OCI-LY1 (cell line): ENCODE measurements at regions not wholly inside any gene's neighbourhood (a gene's known extent, or its start where the extent isn't known, plus 50 kb on each side); places are given as distances from the start of the nearest gene placed in this dataset.
"Not testable (repeated sequence)": the region's sequence is repeated elsewhere in the genome, so short reads cannot be mapped to it uniquely, and the experiment has no call there.

Source experiments
- H2AFZ ChIP-seq: fragments of 200-600 bp; sonication (generic), shearing (Covaris generic); 2 replicates; pipeline ENCODE4 v1.6.0; 2014; ENCODE audit warnings: antibody characterized with exemption, mild to moderate bottlenecking, low read length
- H3F3A ChIP-seq: fragments of 200-600 bp; sonication (generic), shearing (Covaris generic); 2 replicates; pipeline ENCODE4 v1.6.0; 2014; ENCODE audit warnings: mild to moderate bottlenecking, antibody characterized with exemption, low read length, moderate library complexity; ENCODE audit not compliant: insufficient read depth
- H3K27ac ChIP-seq: fragments of 200-600 bp; sonication (generic); 2 replicates; pipeline ENCODE4 v1.5.1; 2014; ENCODE audit warnings: low read length, mixed run types, mild to moderate bottlenecking, low read depth; ENCODE audit not compliant: poor library complexity, severe bottlenecking
- H3K27me3 ChIP-seq: fragments of 200-600 bp; sonication (generic); 2 replicates; pipeline ENCODE4 v1.6.0; 2014; ENCODE audit warnings: antibody characterized with exemption, mild to moderate bottlenecking, low read length, moderate library complexity; ENCODE audit not compliant: insufficient read depth
- H3K36me3 ChIP-seq: fragments of 200-600 bp; sonication (generic); 2 replicates; pipeline ENCODE4 v1.6.1; 2014; ENCODE audit warnings: mild to moderate bottlenecking, antibody characterized with exemption, low read length, moderate library complexity, mixed read lengths; ENCODE audit not compliant: insufficient read depth
- H3K4me1 ChIP-seq: fragments of 200-600 bp; sonication (generic); 2 replicates; pipeline ENCODE4 v1.5.1; 2014; ENCODE audit warnings: mild to moderate bottlenecking, low read length, moderate library complexity; ENCODE audit not compliant: insufficient read depth, severe bottlenecking
- H3K4me2 ChIP-seq: fragments of 200-600 bp; sonication (generic), shearing (Covaris generic); 2 replicates; pipeline ENCODE4 v1.6.1; 2014; ENCODE audit warnings: low read length
- H3K4me3 ChIP-seq: fragments of 200-600 bp; sonication (generic); 2 replicates; pipeline ENCODE4 v1.5.1; 2014; ENCODE audit warnings: low read length, low read depth, mild to moderate bottlenecking, mixed read lengths; ENCODE audit not compliant: poor library complexity, severe bottlenecking
- H3K79me2 ChIP-seq: fragments of 200-600 bp; shearing (Covaris generic); 2 replicates; pipeline ENCODE4 v1.6.1; 2016; ENCODE audit warnings: mixed run types, low read length, mixed read lengths; ENCODE audit not compliant: insufficient read depth
- H3K9ac ChIP-seq: fragments of 200-600 bp; sonication (generic), shearing (Covaris generic); 2 replicates; pipeline ENCODE4 v1.6.1; 2014; ENCODE audit warnings: mild to moderate bottlenecking, low read length, mixed read lengths
- H3K9me2 ChIP-seq: fragments of 200-600 bp; sonication (generic), shearing (Covaris generic); 2 replicates; pipeline ENCODE4 v1.6.1; 2014; ENCODE audit warnings: low read depth, mild to moderate bottlenecking, low read length, mixed read lengths
- H3K9me3 ChIP-seq: fragments of 200-600 bp; shearing (Covaris generic); 2 replicates; pipeline ENCODE4 v1.6.1; 2014; ENCODE audit warnings: low read length, mixed read lengths
- H4K20me1 ChIP-seq: fragments of 200-600 bp; sonication (generic), shearing (Covaris generic); 2 replicates; pipeline ENCODE4 v1.6.0; 2016; ENCODE audit warnings: mild to moderate bottlenecking, low read length; ENCODE audit not compliant: insufficient read depth
- CTCF ChIP-seq: fragments of 200-600 bp; sonication (generic), shearing (Covaris generic); IDR thresholded peaks from 2 replicates; pipeline ENCODE4 v1.5.1; 2017; ENCODE audit warnings: mild to moderate bottlenecking, antibody characterized with exemption, low read length, moderate library complexity, mixed read lengths
- EZH2 ChIP-seq: fragments of 200-600 bp; sonication (generic), shearing (Covaris generic); IDR thresholded peaks from 2 replicates; pipeline ENCODE4 v1.8.0; 2017; ENCODE audit warnings: borderline replicate concordance, mixed run types, mild to moderate bottlenecking, antibody characterized with exemption, low read length, moderate library complexity, mixed read lengths

- TF ChIP-seq EZH2 = no peak
- TF ChIP-seq CTCF = no peak
Observed at GRCh38 chr2:65932571-65932970, 500.2 kb upstream of the SPRED2 start.

GRCh38 chr2:65931056-65931455, 498.7 kb upstream of the SPRED2 start:
- H3K4me3 ChIP-seq = no peak overlapping the region
- no peaks in the 10 kb centered on the region for H4K20me1 ChIP-seq
- no peaks in the 10 kb centered on the region for H3K9me3 ChIP-seq
- no peaks in the 10 kb centered on the region for H3K4me1 ChIP-seq
- no peak overlapping the region for H3K4me2 ChIP-seq
- H3K27ac ChIP-seq = no peak overlapping the region
- H3K9me2 ChIP-seq = no peaks in the 10 kb centered on the region
- no peaks in the 10 kb centered on the region for H3K36me3 ChIP-seq
- no peaks in the 10 kb centered on the region for H3F3A ChIP-seq
- no peak overlapping the region for H3K9ac ChIP-seq
- no peak for TF ChIP-seq CTCF
- TF ChIP-seq EZH2 = no peak
- H3K27me3 ChIP-seq = no peaks in the 10 kb centered on the region
- no peaks in the 10 kb centered on the region for H3K79me2 ChIP-seq
- no peak overlapping the region for H2AFZ ChIP-seq

More at GRCh38 chr2:65932571-65932970, 500.2 kb upstream of the SPRED2 start:
- Histone ChIP-seq H3K4me3 (no peak overlapping the region), H3K27ac (no peak overlapping the region), H3K4me1 (no peaks in the 10 kb centered on the region), H2AFZ (no peak overlapping the region), H3K27me3 (no peaks in the 10 kb centered on the region), H3K4me2 (no peak overlapping the region), H3K9ac (no peak overlapping the region), H3F3A (no peaks in the 10 kb centered on the region), H4K20me1 (no peaks in the 10 kb centered on the region), H3K9me3 (no peaks in the 10 kb centered on the region), H3K79me2 (no peaks in the 10 kb centered on the region), H3K36me3 (no peaks in the 10 kb centered on the region), H3K9me2 (no peaks in the 10 kb centered on the region)

GRCh38 chr2:65930259-65930658, 497.9 kb upstream of the SPRED2 start:
- H3K4me2 ChIP-seq = no peak overlapping the region
- no peaks in the 10 kb centered on the region for H3K79me2 ChIP-seq
- H4K20me1 ChIP-seq = no peaks in the 10 kb centered on the region
- no peaks in the 10 kb centered on the region for H3K36me3 ChIP-seq
- no peak overlapping the region for H3K27ac ChIP-seq
- H3K4me1 ChIP-seq = no peaks in the 10 kb centered on the region
- no peaks in the 10 kb centered on the region for H3F3A ChIP-seq
- no peak overlapping the region for H2AFZ ChIP-seq
- no peaks in the 10 kb centered on the region for H3K9me2 ChIP-seq
- H3K27me3 ChIP-seq = no peaks in the 10 kb centered on the region
- TF ChIP-seq EZH2 = no peak
- no peak for TF ChIP-seq CTCF
- no peak overlapping the region for H3K4me3 ChIP-seq
- no peaks in the 10 kb centered on the region for H3K9me3 ChIP-seq
- no peak overlapping the region for H3K9ac ChIP-seq

- not testable (repeated sequence) for H4K20me1 ChIP-seq, H3K9me2 ChIP-seq, H3K4me2 ChIP-seq, H3F3A ChIP-seq, H3K4me3 ChIP-seq, H2AFZ ChIP-seq, H3K4me1 ChIP-seq, H3K27ac ChIP-seq, H3K9me3 ChIP-seq, H3K36me3 ChIP-seq, H3K79me2 ChIP-seq, H3K9ac ChIP-seq, H3K27me3 ChIP-seq
Observed at GRCh38 chr2:65929664-65930063, 497.3 kb upstream of the SPRED2 start.
